LNCaP clone FGC (cell line): ENCODE measurements at regions not wholly inside any gene's neighbourhood (a gene's known extent, or its start where the extent isn't known, plus 50 kb on each side); places are given as distances from the start of the nearest gene placed in this dataset.

Experiments used
- DNase-seq: peaks from one replicate; pipeline ENCODE4 v3.0.0-alpha.2; 2011; ENCODE audit warnings: low read depth
- H3K4me3 ChIP-seq: 2 replicates; pipeline ENCODE4 v1.5.1; 2011; ENCODE audit warnings: mild to moderate bottlenecking, low read depth, low read length, control low read depth
- TF ChIP-seq, protein P1 (sequence below): IDR thresholded peaks from 2 replicates; pipeline ENCODE4 v1.5.1; 2012; ENCODE audit warnings: mild to moderate bottlenecking; ENCODE audit not compliant: control insufficient read depth, insufficient read depth; ENCODE audit errors: extremely low read depth

DNA sequence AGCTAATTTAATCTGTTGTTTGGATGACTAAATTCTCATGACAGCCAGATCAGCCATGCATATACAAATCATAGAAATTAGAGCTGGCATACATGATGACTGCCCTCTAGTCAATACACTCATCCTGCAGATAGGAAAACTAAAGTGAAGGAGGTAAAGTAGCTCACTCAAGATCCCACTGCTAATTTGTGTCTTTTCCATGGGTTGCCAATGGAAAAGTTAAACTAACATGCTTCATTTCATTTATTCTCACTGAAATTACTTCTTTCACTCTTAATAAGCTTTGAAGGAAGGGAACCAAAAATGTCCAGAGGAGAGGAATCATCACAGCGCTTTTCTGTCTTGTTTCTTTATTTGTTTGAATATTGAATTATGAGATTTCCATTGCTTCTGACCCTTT lies 308.2 kb downstream of the GJA1 start:
- no peak overlapping the region for H3K4me3 ChIP-seq
- TF ChIP-seq, protein P1, sequence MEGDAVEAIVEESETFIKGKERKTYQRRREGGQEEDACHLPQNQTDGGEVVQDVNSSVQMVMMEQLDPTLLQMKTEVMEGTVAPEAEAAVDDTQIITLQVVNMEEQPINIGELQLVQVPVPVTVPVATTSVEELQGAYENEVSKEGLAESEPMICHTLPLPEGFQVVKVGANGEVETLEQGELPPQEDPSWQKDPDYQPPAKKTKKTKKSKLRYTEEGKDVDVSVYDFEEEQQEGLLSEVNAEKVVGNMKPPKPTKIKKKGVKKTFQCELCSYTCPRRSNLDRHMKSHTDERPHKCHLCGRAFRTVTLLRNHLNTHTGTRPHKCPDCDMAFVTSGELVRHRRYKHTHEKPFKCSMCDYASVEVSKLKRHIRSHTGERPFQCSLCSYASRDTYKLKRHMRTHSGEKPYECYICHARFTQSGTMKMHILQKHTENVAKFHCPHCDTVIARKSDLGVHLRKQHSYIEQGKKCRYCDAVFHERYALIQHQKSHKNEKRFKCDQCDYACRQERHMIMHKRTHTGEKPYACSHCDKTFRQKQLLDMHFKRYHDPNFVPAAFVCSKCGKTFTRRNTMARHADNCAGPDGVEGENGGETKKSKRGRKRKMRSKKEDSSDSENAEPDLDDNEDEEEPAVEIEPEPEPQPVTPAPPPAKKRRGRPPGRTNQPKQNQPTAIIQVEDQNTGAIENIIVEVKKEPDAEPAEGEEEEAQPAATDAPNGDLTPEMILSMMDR = no peak
- no peak for DNase-seq

DNA sequence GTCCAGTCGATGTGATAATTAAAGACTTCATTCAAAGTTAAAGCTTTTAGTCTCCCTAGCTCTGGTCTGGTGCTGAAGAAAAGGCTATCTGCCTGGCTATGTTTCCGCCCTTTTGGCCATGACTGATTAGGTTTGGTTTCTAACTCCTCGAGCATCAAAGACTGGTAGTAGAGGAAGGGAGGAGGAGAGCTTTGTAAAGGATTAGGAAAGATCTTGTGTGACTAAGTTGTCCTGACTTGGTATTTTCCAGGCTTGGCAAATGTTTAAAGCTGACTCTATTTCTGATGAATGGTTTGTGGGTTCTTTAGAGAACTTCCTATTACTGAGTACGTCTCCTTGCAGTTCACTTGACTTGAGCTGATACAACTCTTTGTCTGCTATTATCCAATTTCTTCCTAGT lies 312.9 kb downstream of the GJA1 start:
- H3K4me3 ChIP-seq = no peak overlapping the region
- no peak for DNase-seq
- TF ChIP-seq, protein P1 = no peak

DNA sequence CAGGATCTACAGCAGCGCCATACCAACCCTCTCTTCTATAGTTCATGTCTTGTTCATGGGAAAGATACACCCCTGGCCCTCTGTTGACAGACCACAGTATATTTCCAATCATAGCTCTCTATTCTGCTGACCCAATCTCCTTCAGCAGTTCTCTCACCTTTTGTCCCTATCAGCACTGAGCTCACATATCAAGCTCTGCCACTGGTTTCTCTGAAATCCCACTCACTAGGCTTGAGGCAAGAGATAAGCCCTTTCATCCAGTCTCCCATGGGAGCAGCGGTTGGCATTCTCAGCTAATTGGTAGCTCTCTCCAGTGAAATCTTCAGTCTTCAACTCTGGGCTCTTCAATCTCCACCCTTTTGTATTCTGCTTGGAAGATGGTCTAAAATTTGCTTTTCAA lies 313.4 kb downstream of the GJA1 start:
- H3K4me3 ChIP-seq = no peak overlapping the region
- no peak for DNase-seq
- TF ChIP-seq, protein P1 = no peak

DNA sequence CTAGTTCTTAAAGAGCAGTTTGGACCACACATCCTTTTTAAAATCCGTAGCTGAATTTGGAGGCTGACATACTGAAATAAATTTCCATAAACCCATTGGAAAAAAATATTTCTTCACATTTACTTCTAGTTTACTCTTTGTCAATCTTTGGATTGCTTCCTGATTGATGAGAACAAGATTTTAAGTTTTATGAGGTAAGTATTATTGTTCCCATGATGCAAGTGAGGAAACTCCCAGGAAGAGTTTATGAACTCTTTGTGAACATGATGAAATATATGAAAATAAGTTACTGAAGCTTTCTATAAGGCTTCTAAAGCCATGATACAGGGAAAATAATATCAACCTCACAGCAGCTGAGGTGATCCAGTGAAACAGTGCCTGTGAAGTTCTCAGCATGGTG lies 320.0 kb downstream of the GJA1 start:
- H3K4me3 ChIP-seq = no peak overlapping the region
- TF ChIP-seq, protein P1 = no peak
- no peak for DNase-seq

DNA sequence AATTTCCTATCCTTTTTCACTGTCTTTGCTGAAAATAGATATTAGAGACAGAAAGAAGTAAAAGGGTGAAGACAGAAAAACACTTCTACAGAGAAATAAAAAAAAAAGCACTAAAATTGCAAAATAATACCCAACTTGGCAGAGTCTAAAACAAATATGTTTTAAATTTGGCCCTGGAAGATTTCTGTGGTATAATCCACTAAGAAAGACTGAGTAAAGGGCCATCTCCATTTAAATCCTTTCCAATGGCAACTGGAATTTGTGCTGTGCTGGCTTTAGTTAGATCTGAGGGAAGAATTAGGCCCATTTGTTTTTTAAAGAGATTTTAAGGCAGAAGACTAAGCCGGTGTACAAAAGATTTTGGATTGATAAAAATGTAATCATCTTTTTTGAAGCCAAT lies 321.2 kb downstream of the GJA1 start:
- no peak for DNase-seq
- TF ChIP-seq, protein P1 = no peak
- no peak overlapping the region for H3K4me3 ChIP-seq

DNA sequence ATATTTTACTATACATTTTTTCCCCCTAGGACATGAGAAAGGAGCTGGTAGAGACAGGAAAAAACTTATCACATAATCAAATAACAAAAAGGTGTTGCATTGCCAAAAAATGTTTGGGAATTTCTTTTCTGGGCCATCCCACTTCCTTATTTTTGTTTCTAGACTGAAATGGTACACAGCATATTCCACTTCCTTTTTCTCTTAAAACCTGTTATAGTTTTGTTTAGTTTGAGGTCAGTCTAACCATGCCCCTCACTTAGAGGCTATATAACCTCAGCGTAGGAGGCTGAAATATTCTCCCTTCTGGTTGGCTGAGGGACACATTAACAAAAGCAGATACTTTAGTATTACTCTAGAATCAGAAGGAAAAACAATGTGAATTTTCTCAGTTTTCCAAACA lies 323.9 kb downstream of the GJA1 start:
- H3K4me3 ChIP-seq = no peak overlapping the region
- TF ChIP-seq, protein P1 = no peak
- no peak for DNase-seq

DNA sequence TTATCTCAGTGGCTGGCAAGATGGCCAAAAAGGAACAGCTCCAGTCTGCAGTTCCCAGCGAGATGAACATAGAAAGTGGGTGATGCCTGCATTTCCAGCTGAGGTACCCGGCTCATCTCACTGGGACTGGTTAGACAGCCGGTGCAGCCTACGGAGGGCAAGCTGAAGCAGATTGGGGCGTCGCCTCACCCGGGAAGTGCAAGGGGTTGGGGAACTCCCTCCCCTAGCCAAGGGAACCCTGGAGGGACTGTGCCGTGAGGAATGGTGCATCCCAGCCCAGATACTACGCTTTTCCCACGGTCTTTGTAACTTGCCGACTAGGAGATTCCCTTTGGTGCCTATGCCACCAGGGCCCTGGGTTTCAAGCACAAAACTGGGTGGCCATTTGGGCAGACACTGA lies 324.7 kb downstream of the GJA1 start:
- TF ChIP-seq, protein P1 = no peak
- no peak overlapping the region for H3K4me3 ChIP-seq
- DNase-seq = no peak
